GM18873 (cell line): ENCODE measurements at regions not wholly inside any gene's neighbourhood (a gene's known extent, or its start where the extent isn't known, plus 50 kb on each side); places are given as distances from the start of the nearest gene placed in this dataset.
"Not testable (repeated sequence)": the region's sequence is repeated elsewhere in the genome, so short reads cannot be mapped to it uniquely, and the experiment has no call there.

Experiments used
- ATAC-seq: cut with Tn5 transposase; IDR thresholded peaks from one replicate; pipeline ENCODE4 v1.9.1; 2021; ENCODE audit warnings: mild to moderate bottlenecking, moderate library complexity, moderate number of reproducible peaks; ENCODE audit not compliant: unreplicated experiment, low FRiP score

DNA sequence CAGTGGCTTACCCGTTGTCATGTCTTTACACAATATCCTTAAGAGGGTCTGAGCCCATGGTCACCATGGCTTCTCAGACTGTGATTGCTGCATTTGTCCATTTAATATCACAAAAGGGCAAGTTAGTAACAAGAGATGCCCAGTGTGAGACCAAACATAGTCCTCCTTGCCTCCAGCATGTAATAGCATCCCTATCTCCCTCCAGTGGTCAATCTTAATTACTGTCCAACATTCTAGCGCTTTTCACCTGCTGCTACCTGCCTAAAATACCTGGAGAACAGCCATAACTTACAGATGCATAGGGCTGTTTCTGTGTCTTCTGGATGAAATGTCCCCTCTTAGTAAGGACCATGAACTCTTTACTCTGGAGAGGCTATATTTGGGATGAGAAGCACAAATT is 267.2 kb upstream of the DAB2 start:
- no peak for ATAC-seq

DNA sequence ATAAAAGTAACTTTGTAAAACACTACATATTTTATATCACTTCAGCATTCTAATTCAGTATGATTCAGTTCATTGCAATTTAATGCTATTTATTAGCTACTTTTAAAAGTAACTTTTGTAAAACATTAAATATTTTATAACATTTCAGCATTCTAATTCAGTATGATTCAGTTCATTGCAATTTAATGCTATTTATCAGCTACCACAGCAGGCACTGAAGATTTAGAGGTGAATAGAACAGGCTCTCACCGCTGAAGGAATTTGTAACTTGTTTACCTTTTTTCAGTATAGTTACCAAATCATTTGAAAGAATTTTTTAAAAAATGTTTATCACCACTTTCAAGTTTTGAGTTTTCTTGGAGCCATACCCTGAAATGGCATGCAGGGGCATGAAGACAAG is 266.4 kb upstream of the DAB2 start:
- no peak for ATAC-seq

DNA sequence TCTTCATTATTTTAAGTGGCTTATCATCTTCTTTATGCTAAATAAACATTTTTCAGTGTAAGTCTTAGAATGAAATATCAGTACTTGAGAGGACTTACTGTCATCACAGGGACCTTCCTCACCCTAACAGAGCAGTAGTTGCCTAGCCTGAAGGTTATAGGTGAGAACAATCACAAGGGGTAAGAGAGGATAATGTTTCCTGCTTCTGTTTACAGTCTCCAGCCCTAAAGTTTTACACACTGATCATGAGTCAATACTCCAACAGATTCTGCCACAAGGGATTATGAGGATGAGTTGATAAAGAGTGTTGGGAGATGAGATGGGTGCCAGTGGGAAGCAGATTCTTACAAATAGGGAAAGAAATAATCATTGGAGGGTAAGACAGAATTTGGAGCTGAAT is 265.1 kb upstream of the DAB2 start:
- ATAC-seq = no peak

DNA sequence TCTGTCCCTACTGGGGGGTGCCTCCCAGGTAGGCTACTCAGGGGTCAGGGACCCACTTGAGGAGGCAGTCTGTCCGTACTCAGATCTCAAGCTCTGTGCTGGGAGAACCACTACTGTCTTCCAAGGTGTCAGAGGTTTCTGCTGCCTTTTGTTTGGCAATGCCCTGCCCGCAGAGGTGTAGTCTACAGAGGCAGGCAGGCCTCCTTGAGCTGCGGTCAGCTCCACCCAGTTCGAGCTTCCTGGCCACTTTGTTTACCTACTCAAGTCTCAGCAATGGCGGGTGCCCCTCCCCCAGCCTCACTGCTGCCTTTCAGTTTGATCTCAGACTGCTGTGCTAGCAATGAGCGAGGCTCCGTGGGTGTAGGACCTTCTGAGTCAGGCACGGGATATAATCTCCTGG is 263.1 kb upstream of the DAB2 start:
- not testable (repeated sequence) for ATAC-seq

DNA sequence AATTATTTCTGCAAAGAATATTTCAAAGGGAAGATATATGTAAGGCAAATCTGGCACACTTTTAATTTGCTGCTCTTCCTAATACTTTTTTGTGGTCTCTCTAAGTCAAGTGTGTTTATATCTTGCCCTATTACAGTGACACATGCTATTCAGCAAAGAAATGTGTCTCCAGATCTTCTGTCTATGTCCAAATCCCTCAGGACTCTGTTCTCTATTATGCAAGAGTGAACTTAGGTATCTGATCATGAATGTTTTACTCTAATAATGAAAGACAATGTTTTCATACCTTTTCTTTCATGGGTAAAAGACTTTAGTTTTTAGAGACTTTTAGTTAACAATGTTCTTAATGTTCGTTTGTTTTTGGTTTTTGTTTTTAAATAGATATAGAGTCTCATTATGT is 255.4 kb upstream of the DAB2 start:
- ATAC-seq = no peak

DNA sequence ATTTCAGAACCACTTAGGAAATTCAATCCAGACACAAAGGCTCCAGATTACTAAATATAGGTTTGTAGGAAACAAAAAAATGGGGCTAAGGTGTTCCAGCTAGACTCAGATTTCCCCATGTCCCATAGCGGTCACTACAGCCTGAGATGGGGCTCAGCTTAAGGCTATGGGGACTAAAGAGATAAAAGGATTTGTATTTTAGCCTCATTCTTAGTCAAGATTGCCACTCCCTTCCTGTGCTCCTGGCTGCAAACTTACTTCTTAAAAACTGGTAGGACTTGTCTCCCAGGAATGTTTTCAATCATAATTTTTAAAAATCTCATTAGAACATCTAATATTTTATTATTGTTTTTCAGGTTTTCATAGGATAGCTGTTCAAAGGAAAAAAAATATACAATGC is 253.8 kb upstream of the DAB2 start:
- ATAC-seq = no peak

DNA sequence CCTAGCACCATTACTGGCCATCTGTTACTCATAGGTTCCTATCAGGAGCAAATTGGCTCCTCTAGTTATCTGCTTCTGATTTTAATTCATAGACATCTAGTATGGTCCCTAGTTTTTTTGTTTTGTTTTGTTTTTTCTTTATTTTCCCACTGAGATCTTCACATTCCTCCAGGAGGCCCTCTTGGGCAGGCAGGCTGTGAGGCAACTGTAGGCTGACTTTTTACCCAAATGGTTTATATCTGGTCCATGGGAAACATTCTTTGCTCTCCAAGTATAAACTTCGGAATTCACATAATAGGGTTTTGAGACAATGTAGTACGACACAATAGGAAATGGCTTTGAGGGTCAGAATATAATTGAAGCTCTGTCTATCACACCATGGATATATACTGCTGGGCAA is 250.9 kb upstream of the DAB2 start:
- no peak for ATAC-seq

DNA sequence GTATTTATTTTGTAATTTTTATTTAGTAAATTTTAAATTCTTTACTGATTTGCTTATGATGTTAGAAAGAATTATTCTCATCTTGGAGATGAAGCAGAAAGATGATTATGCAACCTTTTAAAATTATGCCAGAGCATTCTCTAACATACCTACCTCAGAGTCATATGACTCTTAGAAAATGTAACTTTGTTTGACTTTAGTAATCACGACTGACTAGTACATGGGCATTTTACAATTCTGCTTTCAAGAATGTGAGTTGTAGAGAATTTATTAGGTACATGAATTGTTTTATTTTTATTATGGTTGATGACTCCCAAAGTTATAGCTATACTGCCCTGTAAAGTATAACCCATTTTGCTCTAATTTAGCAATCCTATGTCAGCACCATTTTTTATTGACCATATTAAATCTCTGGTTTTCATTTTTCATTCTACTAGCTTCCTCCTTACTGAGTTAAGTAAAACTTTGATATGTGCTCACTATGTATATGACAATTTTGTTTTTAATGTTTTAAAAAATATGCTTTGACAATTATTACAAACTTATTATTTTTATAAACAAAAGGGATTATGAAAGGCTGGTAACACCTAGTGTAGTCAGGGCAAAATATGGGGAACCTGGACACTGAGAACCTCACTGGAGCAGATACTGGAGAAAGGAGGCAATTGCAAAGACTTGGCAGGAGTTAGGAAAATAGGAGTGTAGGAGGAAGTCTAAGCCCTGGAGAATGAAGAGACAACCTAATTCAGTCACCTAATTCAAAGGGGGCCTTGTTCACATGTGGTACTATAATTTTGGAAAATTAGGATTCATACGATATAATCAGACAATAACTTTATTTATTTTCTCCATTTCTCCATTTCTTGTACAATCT is 249.7 kb upstream of the DAB2 start:
- no peak for ATAC-seq

DNA sequence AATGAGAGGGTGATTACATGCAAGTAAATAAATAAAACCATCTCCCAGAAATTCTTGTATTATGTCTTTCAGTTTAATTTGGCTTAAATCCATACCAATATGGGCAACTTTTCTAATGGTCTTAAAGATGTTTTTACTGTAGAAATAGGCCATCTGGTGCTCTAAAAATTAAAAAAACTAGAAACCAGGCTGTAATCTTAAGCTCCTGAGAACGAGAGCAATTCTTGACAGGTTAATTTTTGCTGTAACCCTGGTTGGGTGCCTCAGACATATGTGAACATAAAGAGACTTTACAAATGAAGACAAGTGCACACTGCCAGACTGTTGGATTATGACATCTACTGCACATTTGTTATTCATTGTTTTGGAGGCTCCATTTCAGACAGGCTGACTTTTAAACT is 246.8 kb upstream of the DAB2 start:
- no peak for ATAC-seq

DNA sequence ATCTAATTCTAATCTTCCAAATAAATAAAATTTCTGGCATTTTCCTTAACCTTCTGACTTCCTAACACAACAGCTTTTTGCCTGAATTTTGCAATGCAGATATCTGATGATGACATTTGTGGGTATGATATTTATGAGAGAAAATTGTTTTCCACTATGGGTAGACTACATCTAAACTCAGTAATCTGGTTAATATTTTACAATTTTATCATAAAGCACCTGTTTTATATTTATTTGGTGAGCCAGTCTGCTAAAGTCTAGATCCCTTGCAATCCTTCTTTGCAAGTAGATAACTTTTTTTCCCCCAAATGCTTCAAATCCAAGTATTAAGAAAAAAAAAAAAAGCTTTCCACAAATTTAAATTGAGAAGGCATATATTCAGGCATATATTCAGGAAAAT is 246.2 kb upstream of the DAB2 start:
- ATAC-seq = no peak

DNA sequence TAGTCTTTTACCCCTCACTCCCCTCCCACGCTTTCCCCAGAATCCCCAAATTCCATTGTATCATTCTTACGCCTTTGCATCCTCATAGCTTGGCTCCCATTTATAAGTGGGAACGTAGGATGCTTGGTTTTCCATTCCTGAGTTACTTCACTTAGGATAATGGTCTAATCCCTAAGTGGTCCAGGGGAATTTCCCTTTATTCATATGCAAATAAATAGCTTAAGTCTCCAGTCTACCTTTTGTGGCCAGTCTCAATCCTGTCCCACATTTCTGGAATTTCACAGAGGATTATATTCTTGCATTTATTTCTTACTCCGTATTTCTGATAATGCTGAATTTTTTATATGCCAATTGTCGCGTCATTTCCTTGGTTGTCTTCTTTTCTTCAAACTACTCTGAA is 245.6 kb upstream of the DAB2 start:
- no peak for ATAC-seq

DNA sequence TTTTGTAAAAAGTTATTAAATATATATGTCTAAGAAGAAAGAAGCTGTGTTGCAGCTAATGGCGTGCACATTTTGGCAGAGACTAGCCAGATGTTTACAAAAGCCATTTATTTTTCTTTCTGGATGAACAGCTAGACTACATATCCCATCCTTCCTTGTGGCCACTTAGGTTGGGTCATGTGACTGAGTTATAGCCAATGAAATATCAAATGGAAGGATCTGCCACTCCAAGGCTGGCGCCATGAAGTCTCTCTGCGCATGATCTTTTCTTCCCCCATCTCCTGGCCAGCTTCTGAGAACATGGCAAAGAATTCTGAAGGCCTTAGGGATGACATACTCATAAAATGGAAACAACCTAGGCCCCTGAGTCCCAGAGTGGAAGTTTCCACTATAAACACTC is 244.2 kb upstream of the DAB2 start:
- no peak for ATAC-seq

DNA sequence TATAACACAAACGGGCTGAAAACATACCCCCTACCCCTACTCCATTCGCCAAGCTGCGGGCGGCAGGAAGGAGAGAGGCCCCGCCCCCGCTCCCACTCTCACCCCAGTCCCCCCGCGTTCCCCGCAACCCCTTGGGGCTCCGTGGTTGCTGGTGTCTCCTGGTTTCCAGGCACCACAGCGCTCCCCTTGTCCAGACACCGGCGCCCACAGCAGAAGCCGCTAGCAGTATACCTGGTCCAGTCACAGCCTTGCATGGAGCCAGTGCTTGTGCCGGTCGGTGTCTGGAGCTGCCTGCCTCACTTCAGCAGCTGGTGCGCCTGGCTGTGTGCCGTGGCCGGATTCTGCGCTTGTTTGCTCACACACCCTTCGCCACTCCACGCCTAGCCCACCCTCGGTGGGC is 240.5 kb upstream of the DAB2 start:
- no peak for ATAC-seq

DNA sequence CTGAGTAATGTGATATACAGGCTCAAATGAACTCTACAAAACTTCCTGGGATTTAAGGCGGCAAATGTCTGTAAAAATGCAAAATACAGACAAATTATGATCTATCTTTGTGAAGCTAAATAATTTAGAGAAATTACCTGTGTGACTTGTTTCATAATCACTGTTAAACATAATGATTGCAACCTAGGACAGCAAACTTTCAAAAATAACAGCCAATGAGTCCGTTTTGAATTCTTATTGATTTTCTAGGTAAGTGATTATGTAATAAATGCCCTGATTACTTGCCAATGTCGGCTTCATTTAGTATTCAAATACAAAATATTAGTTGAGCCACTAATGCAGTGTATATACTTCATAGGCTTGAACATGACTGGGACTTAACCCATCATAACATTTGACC is 238.2 kb upstream of the DAB2 start:
- ATAC-seq = no peak

DNA sequence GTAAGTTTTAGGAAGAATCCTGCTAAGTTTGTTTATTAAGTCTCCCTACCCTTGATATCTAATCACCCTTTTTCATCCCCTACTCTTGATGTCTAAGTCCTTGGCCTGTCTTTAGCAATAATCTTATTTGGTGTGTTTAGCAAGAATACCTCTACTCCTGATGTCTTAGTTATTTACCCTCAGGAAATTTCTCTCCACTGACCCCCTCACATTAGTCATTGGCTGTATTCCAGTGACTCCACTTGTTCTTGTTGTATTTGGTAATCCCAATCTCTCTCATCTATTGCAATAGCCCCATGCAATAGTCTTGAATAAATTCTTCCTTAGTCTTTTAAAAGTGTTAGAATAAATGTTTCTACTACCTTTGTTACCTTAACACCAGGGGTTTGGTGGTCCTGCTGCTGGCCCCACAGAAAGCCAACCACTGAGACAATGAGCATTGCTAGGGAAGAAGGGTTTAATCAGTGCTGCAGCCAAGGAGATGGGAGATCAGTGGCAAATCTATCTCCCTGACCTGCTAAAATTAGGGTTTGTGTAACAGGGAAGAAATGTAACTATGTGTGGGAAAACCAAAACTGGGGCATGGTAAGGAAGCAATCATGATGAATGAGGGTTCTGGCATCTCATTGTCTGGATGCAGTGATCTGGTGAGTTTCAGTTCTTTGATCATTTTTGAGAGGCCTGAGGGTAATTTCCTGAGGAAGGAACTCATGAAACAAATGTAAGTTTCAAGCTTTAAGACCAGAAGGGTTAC is 236.4 kb upstream of the DAB2 start:
- no peak for ATAC-seq

DNA sequence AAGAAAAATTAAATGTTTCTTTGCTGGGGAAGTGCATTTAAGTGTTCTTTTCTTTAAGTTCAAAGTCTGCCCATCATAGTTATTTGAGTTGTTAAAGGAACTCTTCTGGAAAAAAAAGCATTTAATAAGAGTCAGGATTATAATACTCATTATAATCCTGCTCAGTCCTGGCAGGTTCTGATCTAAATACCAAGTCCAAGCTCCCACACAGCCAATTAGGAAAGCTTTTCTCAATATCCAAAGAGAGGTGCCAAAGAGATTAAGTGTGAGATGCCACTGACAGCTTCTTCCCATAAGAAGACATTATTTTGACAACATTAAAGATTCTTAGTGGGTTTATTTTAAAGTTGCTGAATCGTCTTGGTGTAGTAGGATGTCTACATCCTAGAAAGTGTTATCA is 235.2 kb upstream of the DAB2 start:
- ATAC-seq = no peak

DNA sequence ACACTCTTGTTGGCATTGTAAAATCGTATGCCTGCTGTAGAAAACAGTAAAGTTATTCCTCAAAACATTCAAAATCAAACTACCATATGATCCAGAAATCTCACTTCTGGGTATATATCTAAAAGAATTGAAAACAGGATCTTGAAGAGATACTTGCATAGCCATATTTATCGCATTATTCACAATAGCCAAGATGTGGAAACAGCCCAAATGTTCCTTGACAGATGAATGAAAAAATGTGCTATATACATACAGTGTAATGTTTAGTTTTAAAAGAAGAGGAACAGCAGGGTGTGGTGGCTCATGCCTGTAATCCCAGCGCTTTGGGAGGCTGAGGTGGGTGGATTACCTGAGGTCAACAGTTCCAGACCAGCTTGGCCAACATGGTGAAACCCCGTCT is 234.1 kb upstream of the DAB2 start:
- ATAC-seq = no peak

DNA sequence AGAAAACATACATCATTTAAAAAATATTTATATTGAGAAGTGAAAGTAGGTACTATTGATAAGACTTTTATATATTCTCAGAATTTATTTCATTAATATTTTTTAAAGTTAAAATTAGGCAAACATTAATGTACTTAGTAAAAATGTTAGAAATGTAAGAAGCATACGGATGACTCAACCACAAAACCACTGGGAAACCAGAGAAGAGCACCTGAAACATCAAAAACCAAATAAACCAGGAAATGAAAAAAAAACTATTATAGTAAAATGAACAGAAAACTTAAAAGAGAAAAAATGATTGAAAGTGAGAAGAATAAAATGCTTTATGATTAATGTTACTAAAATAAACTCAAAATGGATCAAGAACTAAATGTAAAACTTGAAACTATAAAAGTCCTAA is 233.2 kb upstream of the DAB2 start:
- ATAC-seq = no peak

DNA sequence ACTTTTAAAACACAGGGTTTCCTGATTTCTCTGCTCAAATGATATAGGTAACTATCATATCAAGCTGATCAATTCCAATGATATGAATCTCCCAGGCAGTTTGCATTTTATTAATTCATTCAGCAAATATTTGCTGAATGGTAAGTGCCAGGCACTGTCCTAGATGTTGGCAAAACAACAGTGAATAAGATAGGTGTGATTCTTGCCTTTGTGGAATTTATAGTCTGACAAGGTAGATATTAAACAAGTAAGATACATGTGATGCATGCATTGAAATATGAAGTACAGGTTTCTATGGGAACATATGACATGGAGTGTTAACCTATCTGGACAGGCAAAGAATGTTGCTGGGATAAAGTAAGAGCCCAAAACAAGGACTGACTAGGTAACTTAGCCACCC is 231.8 kb upstream of the DAB2 start:
- no peak for ATAC-seq

DNA sequence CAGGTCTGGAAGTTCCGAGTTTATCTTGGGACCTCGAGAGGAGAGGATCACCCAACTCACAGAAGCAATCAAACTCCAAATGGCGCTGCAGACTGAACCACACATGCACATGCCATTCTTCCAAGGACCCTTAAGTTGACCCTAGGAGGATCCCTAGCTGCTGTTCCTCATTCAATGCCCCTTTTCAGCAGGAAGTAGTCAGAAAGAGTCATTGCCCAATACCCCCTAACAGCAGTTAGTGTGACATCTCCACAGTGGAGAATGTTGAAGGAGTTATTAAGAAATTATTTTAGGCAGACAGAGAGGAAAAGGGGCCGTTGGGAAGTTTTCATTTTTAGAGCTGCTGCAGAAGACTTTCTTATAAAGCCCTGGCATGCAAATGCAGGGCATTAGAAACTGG is 229.9 kb upstream of the DAB2 start:
- no peak for ATAC-seq

DNA sequence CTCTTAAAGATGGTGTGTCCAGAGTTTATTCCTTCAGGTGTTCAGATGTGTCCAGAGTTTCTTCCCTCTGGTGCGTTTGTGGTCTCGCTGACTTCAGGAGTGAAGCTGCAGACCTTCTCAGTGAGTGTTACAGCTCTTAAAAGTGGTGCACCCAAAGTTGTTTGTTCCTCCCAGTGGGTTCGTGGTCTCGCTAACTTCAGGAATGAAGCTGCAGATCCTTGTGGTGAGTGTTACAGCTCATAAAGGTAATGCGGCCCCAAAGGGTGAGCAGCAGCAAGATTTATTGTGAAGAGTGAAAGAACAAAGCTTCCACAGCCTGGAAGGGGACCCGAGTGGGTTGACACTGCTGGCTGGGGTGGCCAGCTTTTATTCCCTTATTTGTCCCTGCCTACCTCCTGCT is 227.7 kb upstream of the DAB2 start:
- not testable (repeated sequence) for ATAC-seq

DNA sequence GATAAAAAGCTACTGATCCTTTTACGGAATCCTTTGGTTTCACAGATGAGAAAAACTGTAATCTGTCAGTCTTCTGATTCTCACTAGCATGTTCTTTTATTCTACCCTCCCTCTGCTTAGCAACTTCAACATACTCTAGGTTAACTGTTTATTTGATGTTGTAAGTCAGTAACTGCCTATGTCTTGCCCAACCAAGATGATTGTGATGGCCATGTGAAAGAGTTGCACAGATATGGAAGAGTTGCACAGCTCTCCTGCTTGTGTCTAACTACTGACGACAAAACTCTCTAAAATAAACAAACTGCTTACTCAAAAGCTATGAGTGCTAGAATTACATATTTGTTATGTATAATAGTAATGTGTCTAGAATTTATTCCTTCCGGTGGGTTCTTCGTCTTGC is 227.3 kb upstream of the DAB2 start:
- ATAC-seq = no peak
